ENCODE measurements at regions not wholly inside any gene's neighbourhood (a gene's known extent, or its start where the extent isn't known, plus 50 kb on each side); places are given as distances from the start of the nearest gene placed in this dataset.

DNA sequence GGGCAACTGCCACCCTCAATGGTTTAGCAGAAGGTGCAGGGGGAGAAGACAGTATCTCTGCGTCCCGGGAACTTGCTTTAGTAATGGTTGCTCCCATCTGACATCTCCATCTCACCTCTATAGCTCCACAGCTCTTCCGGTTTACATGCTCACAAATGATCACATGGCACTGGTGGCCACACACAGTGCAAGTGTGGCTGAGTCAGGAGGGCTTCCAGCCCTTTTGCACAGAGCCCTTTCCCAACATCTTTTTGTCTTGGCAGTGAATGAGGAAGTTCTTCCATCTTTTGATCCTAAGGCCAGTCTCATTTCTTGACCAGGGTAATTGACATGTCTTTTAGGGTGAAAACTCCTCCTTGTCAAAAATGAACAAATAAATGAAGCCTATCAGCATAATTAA is 347.7 kb downstream of the LPIN1 start:
- TF ChIP-seq, protein P1, sequence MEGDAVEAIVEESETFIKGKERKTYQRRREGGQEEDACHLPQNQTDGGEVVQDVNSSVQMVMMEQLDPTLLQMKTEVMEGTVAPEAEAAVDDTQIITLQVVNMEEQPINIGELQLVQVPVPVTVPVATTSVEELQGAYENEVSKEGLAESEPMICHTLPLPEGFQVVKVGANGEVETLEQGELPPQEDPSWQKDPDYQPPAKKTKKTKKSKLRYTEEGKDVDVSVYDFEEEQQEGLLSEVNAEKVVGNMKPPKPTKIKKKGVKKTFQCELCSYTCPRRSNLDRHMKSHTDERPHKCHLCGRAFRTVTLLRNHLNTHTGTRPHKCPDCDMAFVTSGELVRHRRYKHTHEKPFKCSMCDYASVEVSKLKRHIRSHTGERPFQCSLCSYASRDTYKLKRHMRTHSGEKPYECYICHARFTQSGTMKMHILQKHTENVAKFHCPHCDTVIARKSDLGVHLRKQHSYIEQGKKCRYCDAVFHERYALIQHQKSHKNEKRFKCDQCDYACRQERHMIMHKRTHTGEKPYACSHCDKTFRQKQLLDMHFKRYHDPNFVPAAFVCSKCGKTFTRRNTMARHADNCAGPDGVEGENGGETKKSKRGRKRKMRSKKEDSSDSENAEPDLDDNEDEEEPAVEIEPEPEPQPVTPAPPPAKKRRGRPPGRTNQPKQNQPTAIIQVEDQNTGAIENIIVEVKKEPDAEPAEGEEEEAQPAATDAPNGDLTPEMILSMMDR (IDR thresholded peaks at IDR 0.05): no peak
- no peak for TF ChIP-seq POLR2A (IDR thresholded peaks at IDR 0.05)
